ENCODE measurements at regions not wholly inside any gene's neighbourhood (a gene's known extent, or its start where the extent isn't known, plus 50 kb on each side); places are given as distances from the start of the nearest gene placed in this dataset.

- no peak for DNase-seq (ENCODE audit: low read depth, low spot score)
- ChIA-PET CTCF (interaction anchor here (1.3 kb wide), 1 partner anchor 12 kb away, joined by 4 read pairs; no protein-coding TSS in a partner anchor), POLR2A (no interaction called here)
- TF ChIP-seq CTCF (IDR thresholded peaks at IDR 0.05; ENCODE audit: insufficient read depth, low read length, missing control alignments), result no peak
- H3K4me3 ChIP-seq (ENCODE audit: low read depth, low read length), result no peak overlapping the region
These were observed 311.8 kb downstream of the RPAP3 start for GRCh38 chr12:47394070-47394469.

DNA sequence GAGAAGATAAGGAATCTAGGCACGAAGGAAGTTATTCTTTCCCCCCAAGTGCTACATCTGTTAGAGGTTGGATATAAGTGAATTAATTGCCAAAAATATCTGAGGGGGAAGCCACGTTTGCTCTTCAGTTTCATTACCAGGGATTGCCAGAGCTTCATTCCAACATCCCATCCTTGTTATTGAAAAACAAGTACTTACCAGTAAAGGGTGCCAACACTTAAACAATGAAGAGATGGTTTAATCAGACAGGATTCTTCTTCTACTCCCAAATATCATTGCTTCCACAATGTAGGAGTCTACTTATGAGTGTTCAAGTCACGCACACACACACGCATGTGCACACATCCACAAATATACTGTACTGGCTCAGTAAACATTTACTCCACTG, 312.4 kb downstream of the RPAP3 start:
- no peak for TF ChIP-seq CTCF (IDR thresholded peaks at IDR 0.05; ENCODE audit: insufficient read depth, low read length, missing control alignments)
- no peak for DNase-seq (ENCODE audit: low read depth, low spot score)
- POLR2A ChIA-PET, result no interaction called here
- CTCF ChIA-PET, result interaction anchor here (1.0 to 1.3 kb wide), 2 partner anchors 12 to 36 kb away, joined by 3 to 4 read pairs; no protein-coding TSS in a partner anchor
- no peak overlapping the region for H3K4me3 ChIP-seq (ENCODE audit: low read depth, low read length)

GRCh38 chr12:47391566-47391965, 311.8 kb upstream of the AMIGO2 start:
- H3K4me3 ChIP-seq (ENCODE audit: low read depth, low read length), result no peak overlapping the region
- no peak for TF ChIP-seq CTCF (IDR thresholded peaks at IDR 0.05; ENCODE audit: insufficient read depth, low read length, missing control alignments)
- POLR2A ChIA-PET, result no interaction called here
- DNase-seq (ENCODE audit: low read depth, low spot score), result no peak
- CTCF ChIA-PET, result interaction anchor here (1.0 to 2.3 kb wide), 2 partner anchors 10 to 359 kb away, joined by 3 to 9 read pairs; no protein-coding TSS in a partner anchor

GRCh38 chr12:47388712-47389111, 309.0 kb upstream of the AMIGO2 start:
- no peak for TF ChIP-seq CTCF (IDR thresholded peaks at IDR 0.05; ENCODE audit: insufficient read depth, low read length, missing control alignments)
- DNase-seq (ENCODE audit: low read depth, low spot score), result no peak
- ChIA-PET POLR2A (no interaction called here), CTCF (interaction anchor here (1.2 to 2.2 kb wide), 2 partner anchors 9 to 356 kb away, joined by 3 to 9 read pairs; no protein-coding TSS in a partner anchor)
- no peak overlapping the region for H3K4me3 ChIP-seq (ENCODE audit: low read depth, low read length)

GRCh38 chr12:47387994-47388393, 308.2 kb upstream of the AMIGO2 start:
- no peak overlapping the region for H3K4me3 ChIP-seq (ENCODE audit: low read depth, low read length)
- no peak for TF ChIP-seq CTCF (IDR thresholded peaks at IDR 0.05; ENCODE audit: insufficient read depth, low read length, missing control alignments)
- CTCF ChIA-PET, result interaction anchor here (1.2 to 2.2 kb wide), 2 partner anchors 10 to 356 kb away, joined by 3 to 9 read pairs; no protein-coding TSS in a partner anchor
- POLR2A ChIA-PET, result no interaction called here
- DNase-seq (ENCODE audit: low read depth, low spot score), result no peak

DNA sequence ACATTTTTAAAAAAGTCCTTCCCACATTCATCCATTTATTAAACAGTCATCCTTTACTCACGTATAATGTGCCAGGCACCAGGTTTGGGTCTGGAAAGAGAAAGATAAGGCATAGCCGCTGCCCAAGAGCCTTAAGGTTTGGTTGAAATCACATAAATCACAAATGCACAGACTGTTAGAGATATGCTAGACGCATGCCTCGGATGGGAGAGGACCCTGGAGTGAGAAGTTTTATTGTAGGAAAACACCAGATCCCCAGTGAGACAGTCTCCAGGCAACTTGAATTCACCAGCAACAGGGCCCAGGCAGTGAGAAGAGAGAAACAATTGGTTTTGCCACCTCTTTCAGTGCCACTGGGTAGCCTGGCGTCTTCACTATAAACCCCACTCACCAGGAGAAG, 305.9 kb upstream of the AMIGO2 start:
- no peak for TF ChIP-seq CTCF (IDR thresholded peaks at IDR 0.05; ENCODE audit: insufficient read depth, low read length, missing control alignments)
- no peak overlapping the region for H3K4me3 ChIP-seq (ENCODE audit: low read depth, low read length)
- POLR2A ChIA-PET, result no interaction called here
- no peak for DNase-seq (ENCODE audit: low read depth, low spot score)
- CTCF ChIA-PET, result no interaction called here
